HCT116 (cell line): ENCODE measurements at regions not wholly inside any gene's neighbourhood (a gene's known extent, or its start where the extent isn't known, plus 50 kb on each side); places are given as distances from the start of the nearest gene placed in this dataset.

Experiments used
- ATAC-seq: fragments of 200-7000 bp; cut with Tn5 transposase; 2 replicates; pipeline ENCODE4 v1.9.1; 2020; ENCODE audit warnings: mild to moderate bottlenecking, moderate library complexity
- BruUV-seq: library from RNA; stranded (reverse); fragments of 400-500 nt; replicated peaks from 2 replicates; lab custom pipeline; 2021; lab: Mats Ljungman, UMichigan
- CTCF ChIA-PET: fragments of 300-600 bp; sonication (Branson Sonifier 250); formaldehyde crosslinking; loops from one replicate; lab custom pipeline; 2021; ENCODE audit warnings: antibody characterized with exemption; lab: Charles Lee
- POLR2A ChIA-PET: fragments of 300-600, 350-600 bp; sonication (Branson Sonifier 250); formaldehyde crosslinking; loops from one replicate; lab custom pipeline; 2021; ENCODE audit warnings: antibody characterized with exemption; lab: Charles Lee
- RAD21 ChIA-PET, 2 experiments: fragments of 300-600 bp; sonication (Branson Sonifier 250); formaldehyde crosslinking; loops; one replicate each; lab custom pipeline; 2023; ENCODE audit warnings: low total read pairs in 2 of 2; ENCODE audit not compliant: uncharacterized antibody in 2 of 2, unreplicated experiment in 2 of 2, low non-redundant PET in 1 of 2; lab: Charles Lee
- DNase-seq: peaks from one replicate; pipeline ENCODE4 v3.0.0-alpha.2; 2010; ENCODE audit warnings: low read depth, low spot score
- H2AFZ ChIP-seq: fragments of 200-600 bp; shearing (Covaris generic), sonication (generic); 2 replicates; pipeline ENCODE4 v1.6.1; 2017; ENCODE audit warnings: low read depth, mixed run types, mixed read lengths, antibody characterized with exemption, low read length; ENCODE audit not compliant: poor library complexity, severe bottlenecking
- H3K27ac ChIP-seq: 2 replicates; pipeline ENCODE4 v1.5.1; 2012; ENCODE audit warnings: low read depth, low read length
- H3K27me3 ChIP-seq: fragments of 200-600 bp; sonication (generic); 2 replicates; pipeline ENCODE4 v1.6.1; 2016; ENCODE audit warnings: mixed run types, low read length, mixed read lengths; ENCODE audit not compliant: insufficient read depth
- H3K36me3 ChIP-seq, 2 experiments: fragments of 200-500 bp in 1 of 2; fragments of 200-600 bp in 1 of 2; sonication (Bioruptor generic) in 1 of 2; sonication (generic) in 1 of 2; 2 replicates each; pipeline versions ENCODE4 v1.5.1 to v1.6.1; 2014 to 2016; ENCODE audit warnings: low read length in 2 of 2, inconsistent platforms in 1 of 2, mixed read lengths in 1 of 2, mixed run types in 1 of 2; ENCODE audit not compliant: insufficient read depth in 2 of 2, control insufficient read depth in 1 of 2
- H3K4me1 ChIP-seq, 2 experiments: fragments of 200-600 bp in 1 of 2; sonication (generic) in 1 of 2; 2 replicates each; pipeline versions ENCODE4 v1.5.1 to v1.6.1; 2012 to 2017; ENCODE audit warnings: low read length in 2 of 2, inconsistent platforms in 1 of 2, mild to moderate bottlenecking in 1 of 2, mixed read lengths in 1 of 2, mixed run types in 1 of 2, moderate library complexity in 1 of 2; ENCODE audit not compliant: insufficient read depth in 2 of 2, control insufficient read depth in 1 of 2
- H3K4me2 ChIP-seq: fragments of 200-600 bp; sonication (generic); 2 replicates; pipeline ENCODE4 v1.6.1; 2017; ENCODE audit warnings: mixed run types, low read length, mixed read lengths
- H3K4me3 ChIP-seq, 2 experiments: fragments of 200-600 bp in 1 of 2; sonication (generic) in 1 of 2; replicated peaks in 1 of 2; 2 replicates each; pipeline ENCODE4 v1.5.1; 2011 to 2016; ENCODE audit warnings: low read length in 2 of 2, control low read depth in 1 of 2, low read depth in 1 of 2, mild to moderate bottlenecking in 1 of 2, mixed read lengths in 1 of 2, mixed run types in 1 of 2
- H3K79me2 ChIP-seq: fragments of 200-600 bp; sonication (generic); 2 replicates; pipeline ENCODE4 v1.6.1; 2017; ENCODE audit warnings: mild to moderate bottlenecking, mixed run types, low read length, moderate library complexity, mixed read lengths; ENCODE audit not compliant: insufficient read depth
- H3K9ac ChIP-seq: fragments of 200-600 bp; sonication (generic); 2 replicates; pipeline ENCODE4 v1.6.1; 2016; ENCODE audit warnings: low read length, mixed read lengths
- H3K9me2 ChIP-seq: fragments of 200-600 bp; sonication (generic), shearing (Covaris generic); 2 replicates; pipeline ENCODE4 v1.6.1; 2017; ENCODE audit warnings: mixed run types, mild to moderate bottlenecking, moderate library complexity; ENCODE audit not compliant: insufficient read depth
- H3K9me3 ChIP-seq, 2 experiments: fragments of 200-500 bp in 1 of 2; fragments of 200-600 bp in 1 of 2; sonication (Bioruptor generic) in 1 of 2; sonication (generic) in 1 of 2; 2 replicates each; pipeline ENCODE4 v1.6.1; 2014 to 2017; ENCODE audit warnings: low read length in 2 of 2, mixed read lengths in 2 of 2, inconsistent platforms in 1 of 2, low read depth in 1 of 2, mild to moderate bottlenecking in 1 of 2, mixed run types in 1 of 2, moderate library complexity in 1 of 2; ENCODE audit not compliant: control insufficient read depth in 1 of 2, insufficient read depth in 1 of 2
- H4K20me1 ChIP-seq: fragments of 200-600 bp; sonication (generic), shearing (Covaris generic); 2 replicates; pipeline ENCODE4 v1.6.1; 2017; ENCODE audit warnings: mixed run types, mild to moderate bottlenecking, moderate library complexity; ENCODE audit not compliant: insufficient read depth
- CBX3 ChIP-seq: IDR thresholded peaks from 2 replicates; pipeline ENCODE4 v1.6.1; 2012; ENCODE audit warnings: low read depth
- EGR1 ChIP-seq: IDR thresholded peaks from 2 replicates; pipeline ENCODE4 v1.6.1; 2012; ENCODE audit warnings: low read depth
- FOSL1 ChIP-seq: IDR thresholded peaks from 2 replicates; pipeline ENCODE4 v1.6.1; 2012; ENCODE audit warnings: low read depth
- JUND ChIP-seq: IDR thresholded peaks from 2 replicates; pipeline ENCODE4 v1.6.1; 2012
- TCF7L2 ChIP-seq: IDR thresholded peaks from 2 replicates; pipeline ENCODE4 v1.7.0; 2011; ENCODE audit warnings: borderline replicate concordance, inconsistent platforms; ENCODE audit not compliant: insufficient read depth, insufficient read length; ENCODE audit errors: extremely low read depth
- ZFX ChIP-seq: fragments of 450-650 bp; IDR thresholded peaks from 2 replicates; pipeline ENCODE4 v1.6.1; 2017
- intact Hi-C: fragments of 100-400 bp; cut with micrococcal nuclease; formaldehyde crosslinking; loops from 2 replicates; pipeline ENCODE4 v1.10.0; 2022
- TF ChIP-seq, protein P1 (sequence below): IDR thresholded peaks from 2 replicates; pipeline ENCODE4 v1.6.1; 2011; ENCODE audit warnings: mild to moderate bottlenecking, low read length, moderate library complexity; ENCODE audit not compliant: insufficient replicate concordance; ENCODE audit errors: extremely low read depth
- TF ChIP-seq, protein P2 (sequence below): IDR thresholded peaks from 2 replicates; pipeline ENCODE4 v1.6.1; 2012

DNA sequence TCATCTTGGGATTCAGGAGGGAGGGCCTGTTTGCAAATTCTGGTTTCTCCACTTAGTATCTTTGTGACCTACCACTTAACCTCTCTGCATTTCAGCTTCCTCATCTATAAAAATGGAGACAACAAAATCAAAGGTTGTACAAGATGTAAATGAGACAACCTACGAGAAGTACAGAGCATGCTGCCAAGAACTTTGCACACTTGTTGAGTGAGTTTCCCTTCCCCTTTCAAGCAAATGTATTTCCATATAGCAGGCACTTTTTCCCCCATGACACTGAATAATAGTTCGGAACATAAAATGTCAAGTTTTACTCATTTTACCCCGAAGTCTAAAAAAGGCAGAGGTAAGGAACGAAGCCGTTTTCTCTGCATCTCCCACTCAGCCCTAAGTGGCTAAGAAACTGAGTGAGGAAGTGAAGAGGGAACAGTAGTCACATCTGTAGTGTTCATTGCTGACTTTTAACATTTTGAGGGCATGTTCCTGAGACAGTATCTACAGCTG lies 159.0 kb downstream of the TLE1 start:
- Histone ChIP-seq H3K4me1 (peaks cover 0 to 8% of the 10 kb centered on the region in 2 experiments; a peak in 2 of 4 replicates), H3K4me2 (no peak overlapping the region), H3K4me3 (no peak overlapping the region)
- no peak for ATAC-seq
- POLR2A ChIA-PET, result no interaction called here
- no peak for TF ChIP-seq TCF7L2
- TF ChIP-seq, protein P1, sequence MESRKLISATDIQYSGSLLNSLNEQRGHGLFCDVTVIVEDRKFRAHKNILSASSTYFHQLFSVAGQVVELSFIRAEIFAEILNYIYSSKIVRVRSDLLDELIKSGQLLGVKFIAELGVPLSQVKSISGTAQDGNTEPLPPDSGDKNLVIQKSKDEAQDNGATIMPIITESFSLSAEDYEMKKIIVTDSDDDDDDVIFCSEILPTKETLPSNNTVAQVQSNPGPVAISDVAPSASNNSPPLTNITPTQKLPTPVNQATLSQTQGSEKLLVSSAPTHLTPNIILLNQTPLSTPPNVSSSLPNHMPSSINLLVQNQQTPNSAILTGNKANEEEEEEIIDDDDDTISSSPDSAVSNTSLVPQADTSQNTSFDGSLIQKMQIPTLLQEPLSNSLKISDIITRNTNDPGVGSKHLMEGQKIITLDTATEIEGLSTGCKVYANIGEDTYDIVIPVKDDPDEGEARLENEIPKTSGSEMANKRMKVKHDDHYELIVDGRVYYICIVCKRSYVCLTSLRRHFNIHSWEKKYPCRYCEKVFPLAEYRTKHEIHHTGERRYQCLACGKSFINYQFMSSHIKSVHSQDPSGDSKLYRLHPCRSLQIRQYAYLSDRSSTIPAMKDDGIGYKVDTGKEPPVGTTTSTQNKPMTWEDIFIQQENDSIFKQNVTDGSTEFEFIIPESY, result no peak
- TF ChIP-seq EGR1, result no peak
- TF ChIP-seq, all 23 proteins: peak for 0
- no peaks in the 10 kb centered on the region for H3K9me3 ChIP-seq
- H3K9me2 ChIP-seq, result no peaks in the 10 kb centered on the region
- ChIA-PET RAD21 (no interaction called here), CTCF (no interaction called here)
- no peaks in the 10 kb centered on the region for H3K27me3 ChIP-seq
- H3K27ac ChIP-seq, result no peak overlapping the region
- intact Hi-C loops, result no loop called here
- no peak overlapping the region for H3K9ac ChIP-seq
- H2AFZ ChIP-seq, result peak overlapping the region; percentile 89
- H3K36me3 ChIP-seq, result no peaks in the 10 kb centered on the region
- no TSS peak for BruUV-seq
- no peaks in the 10 kb centered on the region for H4K20me1 ChIP-seq
- H3K79me2 ChIP-seq, result no peaks in the 10 kb centered on the region
- no peak for DNase-seq

DNA sequence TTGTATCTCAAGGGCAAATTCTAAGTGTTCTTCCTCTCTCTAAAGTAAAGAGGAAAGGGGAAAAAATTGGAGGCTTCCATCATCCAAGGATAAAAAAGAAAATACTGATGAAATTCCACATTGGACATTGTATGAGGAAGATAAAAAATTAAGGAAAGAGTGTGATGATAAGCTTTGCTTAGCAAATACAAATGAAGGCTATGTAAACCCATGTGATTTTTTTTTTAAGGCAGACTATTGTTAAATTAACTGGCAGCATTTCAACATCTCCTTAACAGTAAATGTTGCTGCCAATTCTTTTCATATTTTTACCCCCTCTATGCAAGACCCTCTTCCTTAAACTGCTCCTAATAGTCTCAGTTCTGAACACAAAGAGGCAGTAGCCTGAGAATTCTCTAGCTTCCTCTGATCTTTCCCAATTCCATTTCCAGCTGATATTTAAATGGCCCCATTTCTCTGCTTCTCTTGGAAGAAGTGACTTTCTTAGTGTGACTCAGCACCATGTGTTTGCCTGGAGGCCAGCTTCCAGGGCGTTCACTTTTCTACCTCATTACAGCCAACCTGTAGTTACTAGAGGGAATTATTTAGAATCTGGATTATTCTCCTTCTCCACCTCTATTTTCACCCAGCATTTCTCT lies 159.7 kb downstream of the TLE1 start:
- BruUV-seq, result no TSS peak
- Histone ChIP-seq H3K9me2 (no peaks in the 10 kb centered on the region), H3K36me3 (no peaks in the 10 kb centered on the region), H3K4me3 (no peak overlapping the region), H3K4me2 (peak overlapping the region; percentile 16; the same call in 1 of the 2 replicates), H3K79me2 (no peaks in the 10 kb centered on the region), H3K9ac (no peak overlapping the region), H2AFZ (peak overlapping the region; percentile 89), H4K20me1 (no peaks in the 10 kb centered on the region), H3K9me3 (no peaks in the 10 kb centered on the region), H3K27ac (no peak overlapping the region), H3K27me3 (no peaks in the 10 kb centered on the region), H3K4me1 (peaks cover 0 to 8% of the 10 kb centered on the region in 2 experiments; a peak in 2 of 4 replicates)
- CTCF ChIA-PET, result no interaction called here
- peak; percentile 61; the same call in 1 of the 2 replicates for TF ChIP-seq FOSL1
- TF ChIP-seq JUND, result peak; percentile 64
- no peak for TF ChIP-seq ZFX
- TF ChIP-seq, protein P2, sequence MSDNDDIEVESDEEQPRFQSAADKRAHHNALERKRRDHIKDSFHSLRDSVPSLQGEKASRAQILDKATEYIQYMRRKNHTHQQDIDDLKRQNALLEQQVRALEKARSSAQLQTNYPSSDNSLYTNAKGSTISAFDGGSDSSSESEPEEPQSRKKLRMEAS, result peak; percentile 64
- TF ChIP-seq CBX3, result 0 out of 2 replicates have a peak, but pooled peaks have one; percentile 30
- intact Hi-C loops, result no loop called here
- RAD21 ChIA-PET, result no interaction called here
- ATAC-seq (peak; percentile 58; the same call in 1 of the 2 replicates), DNase-seq (peak; percentile 7)
- POLR2A ChIA-PET, result no interaction called here
